Loucy (cell line): ENCODE measurements at regions not wholly inside any gene's neighbourhood (a gene's known extent, or its start where the extent isn't known, plus 50 kb on each side); places are given as distances from the start of the nearest gene placed in this dataset.

Source experiments
- EZH2phosphoT487 ChIP-seq: fragments of 200-600 bp; IDR thresholded peaks from 2 replicates; pipeline ENCODE4 v1.6.1; 2018; ENCODE audit warnings: antibody characterized with exemption, mild to moderate bottlenecking, moderate library complexity, borderline replicate concordance
- TF ChIP-seq, protein P1 (sequence below): fragments of 200-600 bp; sonication (generic); conservative IDR thresholded peaks from 2 replicates; pipeline ENCODE4 v1.5.1; 2014; ENCODE audit warnings: mild to moderate bottlenecking, antibody characterized with exemption, low read length

DNA sequence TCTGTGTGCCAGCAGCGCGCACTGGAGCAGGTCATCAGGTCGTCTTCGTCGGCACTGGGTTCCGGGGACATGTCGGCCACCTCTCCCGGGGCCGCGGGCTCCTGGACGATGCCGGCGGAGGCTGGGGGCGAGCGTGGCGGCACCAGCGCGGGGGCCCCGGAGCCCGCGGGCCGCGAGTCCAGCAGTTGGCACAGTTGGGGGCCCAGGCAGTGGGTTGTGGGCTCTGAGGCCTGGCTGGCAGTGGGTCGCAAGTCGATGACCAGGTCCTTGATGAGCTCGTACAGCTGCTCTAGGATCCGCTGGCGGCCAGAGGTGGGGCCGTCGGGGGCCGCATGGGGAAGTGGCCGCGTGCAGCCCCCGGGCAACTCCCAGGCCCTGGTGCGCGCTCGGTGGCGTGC is 300.5 kb downstream of the CCDC74A start:
- TF ChIP-seq, protein P1, sequence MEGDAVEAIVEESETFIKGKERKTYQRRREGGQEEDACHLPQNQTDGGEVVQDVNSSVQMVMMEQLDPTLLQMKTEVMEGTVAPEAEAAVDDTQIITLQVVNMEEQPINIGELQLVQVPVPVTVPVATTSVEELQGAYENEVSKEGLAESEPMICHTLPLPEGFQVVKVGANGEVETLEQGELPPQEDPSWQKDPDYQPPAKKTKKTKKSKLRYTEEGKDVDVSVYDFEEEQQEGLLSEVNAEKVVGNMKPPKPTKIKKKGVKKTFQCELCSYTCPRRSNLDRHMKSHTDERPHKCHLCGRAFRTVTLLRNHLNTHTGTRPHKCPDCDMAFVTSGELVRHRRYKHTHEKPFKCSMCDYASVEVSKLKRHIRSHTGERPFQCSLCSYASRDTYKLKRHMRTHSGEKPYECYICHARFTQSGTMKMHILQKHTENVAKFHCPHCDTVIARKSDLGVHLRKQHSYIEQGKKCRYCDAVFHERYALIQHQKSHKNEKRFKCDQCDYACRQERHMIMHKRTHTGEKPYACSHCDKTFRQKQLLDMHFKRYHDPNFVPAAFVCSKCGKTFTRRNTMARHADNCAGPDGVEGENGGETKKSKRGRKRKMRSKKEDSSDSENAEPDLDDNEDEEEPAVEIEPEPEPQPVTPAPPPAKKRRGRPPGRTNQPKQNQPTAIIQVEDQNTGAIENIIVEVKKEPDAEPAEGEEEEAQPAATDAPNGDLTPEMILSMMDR, result no peak
- no peak for TF ChIP-seq EZH2phosphoT487
